ENCODE measurements at regions not wholly inside any gene's neighbourhood (a gene's known extent, or its start where the extent isn't known, plus 50 kb on each side); places are given as distances from the start of the nearest gene placed in this dataset.

DNA sequence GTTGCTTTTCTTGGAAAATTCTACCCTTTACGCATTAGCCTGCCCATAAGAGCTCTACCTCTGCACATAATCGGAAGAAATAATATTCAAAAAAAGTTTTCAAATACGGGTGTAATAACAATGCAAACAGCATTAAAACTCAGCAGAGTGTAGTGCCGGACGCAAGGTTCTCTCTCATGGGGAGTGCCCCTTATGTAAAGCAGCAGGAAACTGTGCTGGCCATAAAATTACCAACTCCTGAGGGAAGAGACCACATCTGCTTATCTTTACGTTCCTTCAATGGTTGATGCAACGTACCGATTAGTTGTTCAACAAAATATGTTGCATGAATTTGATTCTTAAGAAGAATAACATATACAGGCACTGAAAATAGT, 118.7 kb upstream of the TMCC3 start:
- peak; percentile 63 to 93 (median 86) for DNase-seq
- CTCF ChIA-PET, result interaction anchor here (1.5 kb wide), 2 partner anchors 15 kb away, joined by 3 to 4 read pairs; no protein-coding TSS in a partner anchor
- Histone ChIP-seq H3K27me3 (replicated peaks in 2 of 5; ENCODE audit: control insufficient read depth in 4 of 5, insufficient read depth in 5 of 5, low read length in 4 of 5) (no peaks in the 10 kb centered on the region), H3K4me1 (ENCODE audit: control extremely low read depth in 1 of 4, control insufficient read depth in 4 of 4, insufficient read depth in 4 of 4, low read length in 3 of 4) (peaks cover 13 to 32% (median 23%) of the 10 kb centered on the region in 4 experiments), H3K9me3 (ENCODE audit: control extremely low read depth in 1 of 5, control insufficient read depth in 4 of 5, insufficient read depth in 2 of 5, low read depth in 1 of 5, low read length in 4 of 5) (peaks cover 0 to 3% (median 3%) of the 10 kb centered on the region in 5 experiments), H3K4me3 (ENCODE audit: control insufficient read depth in 1 of 7, extremely low read depth in 1 of 7, insufficient read depth in 4 of 7, low read depth in 2 of 7, low read length in 6 of 7) (peak overlapping the region in 5 of 7 experiments; percentile 37 to 71 (median 47)), H3K27ac (ENCODE audit: insufficient read depth in 1 of 2, low read depth in 1 of 2, low read length in 2 of 2, poor library complexity in 1 of 2, severe bottlenecking in 2 of 2) (peak overlapping the region in 1 of 2 experiments; percentile 43), H3K36me3 (ENCODE audit: control insufficient read depth in 4 of 4, insufficient read depth in 4 of 4, low read length in 3 of 4) (no peaks in the 10 kb centered on the region)
- 0% methylated on average over 2 of the region's 8 CpGs for WGBS (ENCODE audit: insufficient coverage)
- POLR2A ChIA-PET, result interaction anchor here (0.6 to 1.7 kb wide), 2 partner anchors 13 to 24 kb away, joined by 3 read pairs; no protein-coding TSS in a partner anchor

DNA sequence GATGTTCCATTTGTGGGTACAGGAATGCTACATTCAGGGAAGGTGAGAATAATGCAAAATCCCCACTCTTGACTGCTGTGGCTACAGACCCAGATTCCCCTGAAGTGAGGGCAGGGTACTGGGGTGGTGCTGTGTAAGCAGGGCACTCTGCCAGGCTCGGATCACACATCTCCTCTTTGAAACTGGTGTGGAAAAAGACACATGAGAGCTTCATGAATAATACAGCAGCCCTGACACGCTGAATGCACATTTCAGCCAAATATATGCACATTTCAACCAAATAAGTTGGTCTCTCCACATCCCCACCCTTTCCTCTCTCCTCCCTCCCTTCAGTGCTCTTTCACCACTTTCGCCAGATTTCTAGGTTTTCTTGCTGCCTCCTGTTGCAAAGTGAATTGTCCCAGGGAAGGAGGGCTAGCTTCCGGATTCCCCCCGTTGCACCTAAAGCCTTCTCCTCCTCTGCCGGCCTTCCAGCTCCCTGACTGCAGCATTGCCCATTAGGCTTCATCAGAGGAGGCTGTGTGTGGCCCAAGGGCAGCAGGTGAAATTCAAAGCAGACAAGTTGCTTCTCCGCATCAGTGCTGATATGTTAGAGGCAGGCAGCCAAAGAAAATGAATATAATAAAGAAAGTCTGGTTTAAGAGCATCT, 118.2 kb upstream of the TMCC3 start:
- WGBS (ENCODE audit: insufficient coverage), result 3% methylated on average over 4 of the region's 7 CpGs

DNA sequence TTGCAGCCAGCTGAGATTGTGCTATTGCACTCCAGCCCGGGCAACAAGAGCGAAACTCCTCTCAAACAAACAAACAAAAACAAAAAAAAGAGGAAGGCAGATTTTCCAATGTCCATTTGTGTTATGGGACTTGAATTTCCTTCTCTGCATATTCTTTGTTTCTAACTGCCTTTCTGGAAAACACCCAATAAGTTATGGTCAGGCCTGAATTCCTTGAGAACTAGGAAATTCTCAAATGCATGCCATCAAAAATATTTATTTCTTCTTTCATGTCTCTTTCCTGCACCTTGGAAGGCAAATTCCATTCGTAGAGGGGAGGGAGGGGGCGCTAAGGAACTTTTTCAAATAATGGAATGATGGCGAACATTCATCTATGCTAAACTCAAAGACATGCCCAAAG, 117.6 kb upstream of the TMCC3 start:
- H3K36me3 ChIP-seq (ENCODE audit: control insufficient read depth in 4 of 4, insufficient read depth in 4 of 4, low read length in 3 of 4), result no peaks in the 10 kb centered on the region
- CTCF ChIA-PET, result interaction anchor here (1.5 kb wide), 1 partner anchor 14 kb away, joined by 3 read pairs; no protein-coding TSS in a partner anchor
- no peak for DNase-seq
- WGBS (ENCODE audit: insufficient coverage), result no CpG with 5 or more reads among the region's 5 CpGs
- peaks cover 13 to 32% (median 23%) of the 10 kb centered on the region in 4 experiments for H3K4me1 ChIP-seq (ENCODE audit: control extremely low read depth in 1 of 4, control insufficient read depth in 4 of 4, insufficient read depth in 4 of 4, low read length in 3 of 4)
- no peaks in the 10 kb centered on the region for H3K27me3 ChIP-seq (replicated peaks in 2 of 5; ENCODE audit: control insufficient read depth in 4 of 5, insufficient read depth in 5 of 5, low read length in 4 of 5)
- POLR2A ChIA-PET, result no interaction called here
- no peak overlapping the region for H3K27ac ChIP-seq (ENCODE audit: insufficient read depth in 1 of 2, low read depth in 1 of 2, low read length in 2 of 2, poor library complexity in 1 of 2, severe bottlenecking in 2 of 2)
- peak overlapping the region in 2 of 7 experiments; percentile 68 to 71 for H3K4me3 ChIP-seq (ENCODE audit: control insufficient read depth in 1 of 7, extremely low read depth in 1 of 7, insufficient read depth in 4 of 7, low read depth in 2 of 7, low read length in 6 of 7)
- H3K9me3 ChIP-seq (ENCODE audit: control extremely low read depth in 1 of 5, control insufficient read depth in 4 of 5, insufficient read depth in 2 of 5, low read depth in 1 of 5, low read length in 4 of 5), result no peaks in the 10 kb centered on the region

More for the DNA sequence above, 118.2 kb upstream of the TMCC3 start:
- Histone ChIP-seq H3K36me3 (ENCODE audit: control insufficient read depth in 4 of 4, insufficient read depth in 4 of 4, low read length in 3 of 4) (no peaks in the 10 kb centered on the region), H3K4me3 (ENCODE audit: control insufficient read depth in 1 of 7, extremely low read depth in 1 of 7, insufficient read depth in 4 of 7, low read depth in 2 of 7, low read length in 6 of 7) (peak overlapping the region in 5 of 7 experiments; percentile 37 to 71 (median 47)), H3K4me1 (ENCODE audit: control extremely low read depth in 1 of 4, control insufficient read depth in 4 of 4, insufficient read depth in 4 of 4, low read length in 3 of 4) (peaks cover 13 to 32% (median 23%) of the 10 kb centered on the region in 4 experiments), H3K27ac (ENCODE audit: insufficient read depth in 1 of 2, low read depth in 1 of 2, low read length in 2 of 2, poor library complexity in 1 of 2, severe bottlenecking in 2 of 2) (peak overlapping the region in 1 of 2 experiments; percentile 43), H3K9me3 (ENCODE audit: control extremely low read depth in 1 of 5, control insufficient read depth in 4 of 5, insufficient read depth in 2 of 5, low read depth in 1 of 5, low read length in 4 of 5) (no peaks in the 10 kb centered on the region), H3K27me3 (replicated peaks in 2 of 5; ENCODE audit: control insufficient read depth in 4 of 5, insufficient read depth in 5 of 5, low read length in 4 of 5) (no peaks in the 10 kb centered on the region)
- peak in 2 of 3 donors; percentile 40 to 42 for DNase-seq
- POLR2A ChIA-PET, result interaction anchor here (0.6 to 1.7 kb wide), 2 partner anchors 14 to 24 kb away, joined by 3 read pairs; no protein-coding TSS in a partner anchor
- CTCF ChIA-PET, result interaction anchor here (1.5 kb wide), 2 partner anchors 15 kb away, joined by 3 to 4 read pairs; no protein-coding TSS in a partner anchor

DNA sequence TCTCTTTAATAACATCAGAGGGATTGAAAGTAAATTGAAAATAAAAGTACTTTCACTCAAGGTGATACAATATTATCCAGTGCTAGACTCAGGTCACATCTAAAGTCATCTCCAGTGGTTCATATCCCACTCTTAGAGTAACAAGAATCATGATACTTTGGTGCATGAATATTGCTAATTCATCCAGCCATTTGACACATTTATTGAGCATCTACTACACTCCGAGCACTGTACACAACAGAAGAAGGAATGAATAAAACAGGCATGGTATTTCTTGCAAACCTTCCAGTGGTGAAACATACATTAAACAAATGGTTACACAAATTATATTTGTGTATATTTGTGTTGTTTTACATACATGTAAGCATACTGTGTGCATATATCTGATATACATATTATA, 116.0 kb upstream of the TMCC3 start:
- no CpG with 5 or more reads among the region's 1 CpG for WGBS (ENCODE audit: insufficient coverage)
- H3K27ac ChIP-seq (ENCODE audit: insufficient read depth in 1 of 2, low read depth in 1 of 2, low read length in 2 of 2, poor library complexity in 1 of 2, severe bottlenecking in 2 of 2), result no peak overlapping the region
- no peak overlapping the region for H3K4me3 ChIP-seq (ENCODE audit: control insufficient read depth in 1 of 7, extremely low read depth in 1 of 7, insufficient read depth in 4 of 7, low read depth in 2 of 7, low read length in 6 of 7)
- DNase-seq, result no peak
- no peaks in the 10 kb centered on the region for H3K9me3 ChIP-seq (ENCODE audit: control extremely low read depth in 1 of 5, control insufficient read depth in 4 of 5, insufficient read depth in 2 of 5, low read depth in 1 of 5, low read length in 4 of 5)
- ChIA-PET CTCF (interaction anchor here (0.6 kb wide), 1 partner anchor 329 kb away, joined by 3 read pairs; no protein-coding TSS in a partner anchor), POLR2A (no interaction called here)
- H3K27me3 ChIP-seq (replicated peaks in 2 of 5; ENCODE audit: control insufficient read depth in 4 of 5, insufficient read depth in 5 of 5, low read length in 4 of 5), result no peaks in the 10 kb centered on the region
- peaks cover 13 to 34% (median 23%) of the 10 kb centered on the region in 4 experiments for H3K4me1 ChIP-seq (ENCODE audit: control extremely low read depth in 1 of 4, control insufficient read depth in 4 of 4, insufficient read depth in 4 of 4, low read length in 3 of 4)
- no peaks in the 10 kb centered on the region for H3K36me3 ChIP-seq (ENCODE audit: control insufficient read depth in 4 of 4, insufficient read depth in 4 of 4, low read length in 3 of 4)

DNA sequence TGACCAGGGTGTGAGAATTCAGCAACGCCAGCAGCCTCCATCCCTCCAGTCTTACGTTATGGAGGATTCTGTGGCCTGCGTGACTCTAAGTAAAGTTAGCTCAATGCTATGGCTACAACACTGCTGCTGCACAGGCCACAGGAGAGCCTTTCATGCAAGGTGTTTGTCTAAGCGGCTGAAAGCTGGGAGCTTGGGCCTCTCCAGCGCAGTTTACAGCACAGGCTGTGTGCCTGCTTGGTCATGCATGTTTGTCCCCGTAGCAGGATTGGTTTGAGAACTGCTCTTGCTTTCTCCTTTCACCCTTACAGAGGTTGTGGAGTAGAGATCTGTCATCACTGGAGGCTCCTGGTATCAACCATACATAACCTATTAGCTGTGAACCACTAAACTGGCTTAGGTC, 113.1 kb upstream of the TMCC3 start:
- ChIA-PET POLR2A (no interaction called here), CTCF (interaction anchor here (0.6 to 2.2 kb wide), 11 partner anchors 10 to 631 kb away, joined by 3 to 10 read pairs (median 3); no protein-coding TSS in a partner anchor)
- Histone ChIP-seq H3K27ac (ENCODE audit: insufficient read depth in 1 of 2, low read depth in 1 of 2, low read length in 2 of 2, poor library complexity in 1 of 2, severe bottlenecking in 2 of 2) (no peak overlapping the region), H3K36me3 (ENCODE audit: control insufficient read depth in 4 of 4, insufficient read depth in 4 of 4, low read length in 3 of 4) (no peaks in the 10 kb centered on the region), H3K4me1 (ENCODE audit: control extremely low read depth in 1 of 4, control insufficient read depth in 4 of 4, insufficient read depth in 4 of 4, low read length in 3 of 4) (peaks cover 4 to 13% (median 7%) of the 10 kb centered on the region in 4 experiments), H3K9me3 (ENCODE audit: control extremely low read depth in 1 of 5, control insufficient read depth in 4 of 5, insufficient read depth in 2 of 5, low read depth in 1 of 5, low read length in 4 of 5) (no peaks in the 10 kb centered on the region), H3K27me3 (replicated peaks in 2 of 5; ENCODE audit: control insufficient read depth in 4 of 5, insufficient read depth in 5 of 5, low read length in 4 of 5) (no peaks in the 10 kb centered on the region), H3K4me3 (ENCODE audit: control insufficient read depth in 1 of 7, extremely low read depth in 1 of 7, insufficient read depth in 4 of 7, low read depth in 2 of 7, low read length in 6 of 7) (no peak overlapping the region)
- no peak for DNase-seq
- 98% methylated on average over 4 of the region's 6 CpGs for WGBS (ENCODE audit: insufficient coverage)

DNA sequence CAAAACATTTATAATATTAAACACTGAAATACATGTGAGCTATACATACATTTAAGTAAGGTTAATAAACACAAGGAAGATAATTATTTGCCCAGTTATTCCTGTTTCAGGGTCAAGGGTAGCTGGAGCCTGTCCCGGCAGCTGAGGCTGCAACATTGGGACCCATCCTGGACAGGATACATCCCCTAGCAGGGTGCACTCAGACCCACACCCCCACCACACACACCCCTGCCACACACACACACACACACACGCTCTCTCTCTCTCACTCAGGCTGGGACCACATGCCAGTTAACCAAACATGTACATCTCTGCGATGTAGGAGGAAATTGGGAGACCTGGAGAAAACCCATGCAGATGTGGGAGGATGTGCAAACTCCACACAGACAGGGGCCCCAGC, 112.6 kb upstream of the TMCC3 start:
- Histone ChIP-seq H3K36me3 (ENCODE audit: control insufficient read depth in 4 of 4, insufficient read depth in 4 of 4, low read length in 3 of 4) (no peaks in the 10 kb centered on the region), H3K4me1 (ENCODE audit: control extremely low read depth in 1 of 4, control insufficient read depth in 4 of 4, insufficient read depth in 4 of 4, low read length in 3 of 4) (peaks cover 0 to 8% (median 3%) of the 10 kb centered on the region in 4 experiments), H3K27me3 (replicated peaks in 2 of 5; ENCODE audit: control insufficient read depth in 4 of 5, insufficient read depth in 5 of 5, low read length in 4 of 5) (no peaks in the 10 kb centered on the region), H3K4me3 (ENCODE audit: control insufficient read depth in 1 of 7, extremely low read depth in 1 of 7, insufficient read depth in 4 of 7, low read depth in 2 of 7, low read length in 6 of 7) (no peak overlapping the region), H3K27ac (ENCODE audit: insufficient read depth in 1 of 2, low read depth in 1 of 2, low read length in 2 of 2, poor library complexity in 1 of 2, severe bottlenecking in 2 of 2) (no peak overlapping the region), H3K9me3 (ENCODE audit: control extremely low read depth in 1 of 5, control insufficient read depth in 4 of 5, insufficient read depth in 2 of 5, low read depth in 1 of 5, low read length in 4 of 5) (no peaks in the 10 kb centered on the region)
- DNase-seq, result no peak
- WGBS (ENCODE audit: insufficient coverage), result 83% methylated on average over 2 of the region's 3 CpGs
- CTCF ChIA-PET, result interaction anchor here (0.6 to 2.2 kb wide), 11 partner anchors 9 to 630 kb away, joined by 3 to 10 read pairs (median 3); no protein-coding TSS in a partner anchor
- POLR2A ChIA-PET, result no interaction called here
